ENCODE measurements at regions not wholly inside any gene's neighbourhood (a gene's known extent, or its start where the extent isn't known, plus 50 kb on each side); places are given as distances from the start of the nearest gene placed in this dataset.

GRCh38 chr5:52449516-52449915, 338.2 kb upstream of the ITGA1 start:
- TF ChIP-seq POLR2A (IDR thresholded peaks at IDR 0.05) = no peak
- TF ChIP-seq CTCF (IDR thresholded peaks at IDR 0.05) = no peak
